HG02884 (cell line): ENCODE measurements at regions not wholly inside any gene's neighbourhood (a gene's known extent, or its start where the extent isn't known, plus 50 kb on each side); places are given as distances from the start of the nearest gene placed in this dataset.
"Not testable (repeated sequence)": the region's sequence is repeated elsewhere in the genome, so short reads cannot be mapped to it uniquely, and the experiment has no call there.

ENCODE experiments used
- ATAC-seq: cut with Tn5 transposase; IDR thresholded peaks from one replicate; pipeline ENCODE4 v1.9.1; 2021; ENCODE audit warnings: mild to moderate bottlenecking, moderate library complexity; ENCODE audit not compliant: unreplicated experiment

- no peak for ATAC-seq
Measured at GRCh38 chr11:97722721-97723120, 1298.0 kb upstream of the CNTN5 start.

GRCh38 chr11:97729546-97730272, 1291.0 kb upstream of the CNTN5 start:
- no peak for ATAC-seq

- ATAC-seq, result no peak
Measured at GRCh38 chr11:97732011-97732632, 1288.6 kb upstream of the CNTN5 start.

- no peak for ATAC-seq
Measured at GRCh38 chr11:97738751-97739150, 1282.0 kb upstream of the CNTN5 start.

GRCh38 chr11:97739932-97740800, 1280.6 kb upstream of the CNTN5 start:
- ATAC-seq, result no peak

GRCh38 chr11:97740801-97741151, 1280.0 kb upstream of the CNTN5 start:
- ATAC-seq, result no peak

- no peak for ATAC-seq
Measured at GRCh38 chr11:97742717-97743116, 1278.0 kb upstream of the CNTN5 start.

- no peak for ATAC-seq
Measured at GRCh38 chr11:97743205-97743742, 1277.5 kb upstream of the CNTN5 start.

- no peak for ATAC-seq
Measured at GRCh38 chr11:97745515-97746050, 1275.2 kb upstream of the CNTN5 start.

- ATAC-seq, result no peak
Measured at GRCh38 chr11:97746818-97747217, 1273.9 kb upstream of the CNTN5 start.

GRCh38 chr11:97751405-97751804, 1269.3 kb upstream of the CNTN5 start:
- ATAC-seq, result no peak

GRCh38 chr11:97751952-97752351, 1268.8 kb upstream of the CNTN5 start:
- no peak for ATAC-seq

GRCh38 chr11:97754976-97755375, 1265.8 kb upstream of the CNTN5 start:
- no peak for ATAC-seq

- no peak for ATAC-seq
Measured at GRCh38 chr11:97756571-97757335, 1264.0 kb upstream of the CNTN5 start.

GRCh38 chr11:97761175-97761574, 1259.6 kb upstream of the CNTN5 start:
- no peak for ATAC-seq

- ATAC-seq, result no peak
Measured at GRCh38 chr11:97764193-97764592, 1256.6 kb upstream of the CNTN5 start.

GRCh38 chr11:97764605-97765004, 1256.1 kb upstream of the CNTN5 start:
- no peak for ATAC-seq

- no peak for ATAC-seq
Measured at GRCh38 chr11:97770570-97770969, 1250.2 kb upstream of the CNTN5 start.

GRCh38 chr11:97772705-97773104, 1248.0 kb upstream of the CNTN5 start:
- no peak for ATAC-seq

GRCh38 chr11:97784388-97784787, 1236.4 kb upstream of the CNTN5 start:
- not testable (repeated sequence) for ATAC-seq
